ENCODE measurements at regions not wholly inside any gene's neighbourhood (a gene's known extent, or its start where the extent isn't known, plus 50 kb on each side); places are given as distances from the start of the nearest gene placed in this dataset.

- TF ChIP-seq POLR2AphosphoS5 (IDR thresholded peaks at IDR 0.05; ENCODE audit: borderline replicate concordance, low read depth, low read length) (no peak), EZH2 (IDR thresholded peaks at IDR 0.05) (no peak)
These were observed 687.0 kb downstream of the TYW1 start for GRCh38 chr7:67683628-67684027.
